HG02938 (cell line): ENCODE measurements at regions not wholly inside any gene's neighbourhood (a gene's known extent, or its start where the extent isn't known, plus 50 kb on each side); places are given as distances from the start of the nearest gene placed in this dataset.

Experiments
- ATAC-seq: cut with Tn5 transposase; IDR thresholded peaks from one replicate; pipeline ENCODE4 v1.9.1; 2021; ENCODE audit warnings: mild to moderate bottlenecking, moderate library complexity; ENCODE audit not compliant: unreplicated experiment

DNA sequence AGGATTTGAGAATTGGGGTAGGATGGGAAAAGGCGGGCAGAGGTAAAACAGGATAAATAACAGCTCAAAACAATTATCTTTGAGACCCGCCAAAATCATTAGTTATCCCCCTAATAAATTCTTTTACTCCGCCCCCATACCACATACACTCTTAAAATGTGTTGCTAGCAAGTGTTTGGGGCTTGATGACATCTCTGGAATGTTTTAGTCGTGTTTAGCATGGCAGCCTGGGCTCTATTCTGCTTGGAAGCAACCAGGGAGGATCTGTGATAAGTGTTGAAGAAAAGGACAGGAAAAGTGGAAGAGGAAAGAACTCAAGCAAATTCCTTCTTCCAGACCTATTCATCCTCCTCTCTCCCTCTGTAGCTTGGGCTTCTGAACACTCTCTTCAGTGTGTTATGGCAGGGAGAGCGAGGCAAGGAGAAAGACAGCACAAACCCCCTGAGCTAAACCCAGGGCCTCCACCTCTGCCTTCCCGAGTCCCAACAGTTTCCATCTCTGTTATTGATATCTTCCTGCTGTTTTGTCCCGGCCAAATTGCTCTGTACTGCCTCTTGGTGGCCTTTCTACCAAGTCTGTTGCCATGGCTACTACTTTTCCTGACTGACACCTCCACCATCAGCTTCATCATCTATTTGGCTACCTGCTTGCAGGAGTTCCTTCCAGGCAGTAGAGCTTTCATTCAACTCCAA is 135.8 kb downstream of the RPL22L1 start:
- no peak for ATAC-seq

DNA sequence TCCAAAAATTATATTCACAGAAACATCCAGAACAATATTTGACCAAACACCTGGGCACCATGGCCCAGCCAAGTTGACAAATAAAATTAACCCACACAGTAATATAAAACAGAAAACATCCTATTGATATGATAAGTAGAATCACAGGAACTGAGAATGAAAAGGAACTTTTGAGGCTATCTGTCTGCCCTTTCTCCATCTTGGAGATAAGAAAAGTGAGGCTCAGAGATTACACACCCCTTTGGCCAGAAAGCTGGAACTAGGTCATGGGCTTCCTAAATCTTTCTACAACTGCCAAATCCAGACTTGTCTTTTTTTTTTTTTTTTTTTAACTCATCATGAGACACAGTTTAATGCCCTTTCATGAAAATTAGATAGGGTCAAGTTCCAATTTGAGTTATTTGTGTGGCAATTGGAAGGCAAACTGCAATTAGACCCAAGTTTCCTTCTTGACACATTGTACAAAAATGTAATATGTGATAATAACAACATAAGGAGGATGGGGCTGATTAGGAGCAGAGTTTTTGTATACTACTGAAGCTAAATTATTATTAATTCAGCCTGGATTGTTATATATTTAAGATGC is 137.2 kb downstream of the RPL22L1 start:
- ATAC-seq: no peak

DNA sequence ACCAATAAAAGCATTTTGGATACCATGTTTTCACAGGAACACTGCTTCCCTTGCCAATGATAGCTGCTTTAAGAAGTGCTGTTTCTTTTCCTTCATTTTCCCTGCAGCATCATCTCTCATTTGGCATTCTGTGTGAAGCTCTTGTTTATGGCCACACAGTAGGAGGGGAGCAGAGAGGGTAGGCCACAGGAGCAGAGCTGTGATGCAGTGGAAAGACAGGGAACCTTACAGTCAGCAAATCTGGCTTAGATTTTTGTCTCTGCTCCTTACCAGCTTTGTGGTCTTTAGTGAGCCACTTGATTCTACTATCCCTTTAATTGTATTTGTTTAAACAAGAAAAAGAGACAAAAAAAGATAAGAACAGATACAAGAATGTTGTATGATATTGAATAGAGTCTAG is 138.7 kb downstream of the RPL22L1 start:
- ATAC-seq: no peak

DNA sequence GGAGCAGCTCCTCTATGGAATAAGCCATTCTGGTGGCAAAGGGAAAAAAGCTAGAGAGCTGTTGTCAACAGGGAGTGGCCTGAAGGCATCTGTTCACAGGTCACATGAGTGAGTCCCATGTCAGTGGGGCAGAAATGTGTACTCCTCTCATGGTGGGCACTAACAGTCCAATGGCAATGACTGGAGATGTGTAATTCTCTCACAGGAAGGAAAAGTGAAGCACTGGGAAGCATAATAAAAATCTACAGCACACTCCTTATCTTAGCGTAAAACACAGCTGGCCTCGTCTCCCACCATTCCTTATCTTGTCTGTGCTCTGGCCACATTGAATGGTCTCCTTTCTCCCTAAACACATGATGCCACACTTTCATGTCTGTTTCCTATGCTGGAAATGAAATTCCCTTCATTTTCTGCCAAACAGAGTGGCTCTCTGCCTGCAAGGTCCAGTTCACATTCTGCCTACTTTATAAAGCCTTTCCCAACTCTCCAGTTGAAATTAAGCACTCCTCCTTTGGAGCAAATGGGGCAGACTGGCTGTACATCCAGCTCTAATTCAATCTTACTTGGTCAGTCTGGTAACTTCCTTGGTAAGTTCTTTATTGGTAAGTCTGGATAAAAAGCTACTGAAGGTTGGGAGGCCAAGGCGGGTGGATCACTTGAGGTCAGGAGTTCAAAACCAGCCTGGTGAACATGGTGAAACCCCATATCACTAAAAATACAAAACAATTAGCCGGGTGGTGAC is 139.8 kb downstream of the RPL22L1 start:
- no peak for ATAC-seq

DNA sequence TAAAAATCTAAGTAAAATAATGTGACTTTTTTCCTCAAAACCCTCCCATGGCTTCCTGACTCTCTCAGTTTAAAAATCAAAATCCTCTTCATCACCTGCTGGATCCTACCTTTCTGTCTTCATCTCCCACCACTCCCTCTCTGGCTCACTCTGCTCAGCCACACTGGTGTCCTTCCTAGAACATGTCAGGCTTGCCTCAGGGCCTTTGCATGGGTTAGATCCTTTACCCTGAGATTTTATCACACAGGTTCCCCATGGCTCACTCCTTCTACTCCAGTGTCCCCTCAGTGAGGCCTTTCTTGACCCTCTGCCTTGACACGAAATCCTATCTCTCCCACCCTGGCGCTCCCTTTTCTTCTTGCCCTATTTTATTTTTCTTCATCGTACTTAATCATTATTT is 141.8 kb downstream of the RPL22L1 start:
- no peak for ATAC-seq

DNA sequence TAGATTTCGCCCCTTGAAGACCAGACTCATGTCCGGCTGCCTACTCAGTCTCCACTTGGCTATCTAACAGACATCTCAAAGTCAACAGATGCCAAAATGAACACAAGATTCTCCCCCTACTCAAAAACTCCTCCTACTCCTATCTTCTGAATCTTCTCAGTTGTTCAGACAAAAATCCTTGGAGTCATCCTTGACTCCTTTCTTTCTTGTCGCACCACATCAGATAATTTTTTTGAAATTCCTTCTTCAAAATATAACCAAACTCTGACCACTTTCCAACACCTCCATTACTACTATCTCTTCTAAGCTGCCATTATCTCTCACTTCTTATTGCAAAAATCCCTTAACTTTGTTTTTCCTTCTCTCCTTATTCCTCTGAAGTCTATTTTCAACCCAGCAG is 141.9 kb upstream of the SLC7A14 start:
- no peak for ATAC-seq

DNA sequence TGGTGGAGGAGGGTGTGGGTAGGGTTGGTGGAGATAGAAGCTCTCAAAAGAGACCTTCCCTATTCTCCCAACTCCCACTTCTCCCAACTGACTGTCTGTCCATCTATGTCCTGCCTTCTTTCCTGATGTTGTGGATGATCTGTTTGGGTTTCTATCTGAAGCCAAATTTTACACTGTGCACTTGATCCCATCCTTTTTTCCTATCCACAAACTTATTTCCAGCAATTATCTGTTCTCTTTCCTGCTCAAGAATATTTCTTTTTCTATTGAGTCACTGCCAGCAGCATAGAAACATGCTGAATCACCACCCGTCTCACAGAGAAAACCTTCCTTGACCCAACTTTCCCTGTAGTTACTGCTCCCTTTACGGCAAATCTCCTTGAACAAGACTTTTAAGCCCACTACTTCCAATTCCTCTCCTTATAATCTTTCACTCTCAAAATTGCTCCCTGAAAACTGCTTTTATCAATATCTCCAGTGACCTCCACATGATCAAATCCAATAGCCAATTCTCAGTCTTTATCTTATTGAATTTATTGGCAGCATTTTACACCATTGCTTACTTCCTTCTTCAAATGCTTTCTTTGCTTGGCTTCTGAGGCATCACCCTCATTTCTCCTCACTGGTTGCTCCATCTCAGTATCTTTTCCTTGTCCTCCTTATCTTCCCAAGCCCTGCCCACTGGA is 141.2 kb upstream of the SLC7A14 start:
- no peak for ATAC-seq

DNA sequence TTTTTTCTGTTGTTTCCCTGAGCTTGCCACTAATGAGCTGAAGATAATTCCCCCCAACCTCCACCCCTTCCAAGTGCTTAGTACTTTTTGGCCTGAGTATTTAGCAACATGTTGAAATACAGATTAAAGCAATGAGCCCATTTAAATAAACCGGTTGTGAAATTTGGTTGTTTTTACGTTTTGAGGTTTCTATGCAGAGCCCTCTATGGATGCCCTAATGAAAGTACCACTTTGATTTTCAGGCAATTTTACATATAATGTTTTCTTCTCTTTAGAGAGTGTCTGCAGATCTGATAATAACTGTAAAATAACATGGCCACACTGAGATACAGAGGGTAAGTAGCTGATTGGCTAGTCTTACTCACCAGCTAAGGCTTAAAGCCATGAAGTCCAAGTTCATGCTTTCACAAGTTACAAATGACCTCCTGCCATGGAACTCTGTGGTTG is 139.4 kb upstream of the SLC7A14 start:
- no peak for ATAC-seq

DNA sequence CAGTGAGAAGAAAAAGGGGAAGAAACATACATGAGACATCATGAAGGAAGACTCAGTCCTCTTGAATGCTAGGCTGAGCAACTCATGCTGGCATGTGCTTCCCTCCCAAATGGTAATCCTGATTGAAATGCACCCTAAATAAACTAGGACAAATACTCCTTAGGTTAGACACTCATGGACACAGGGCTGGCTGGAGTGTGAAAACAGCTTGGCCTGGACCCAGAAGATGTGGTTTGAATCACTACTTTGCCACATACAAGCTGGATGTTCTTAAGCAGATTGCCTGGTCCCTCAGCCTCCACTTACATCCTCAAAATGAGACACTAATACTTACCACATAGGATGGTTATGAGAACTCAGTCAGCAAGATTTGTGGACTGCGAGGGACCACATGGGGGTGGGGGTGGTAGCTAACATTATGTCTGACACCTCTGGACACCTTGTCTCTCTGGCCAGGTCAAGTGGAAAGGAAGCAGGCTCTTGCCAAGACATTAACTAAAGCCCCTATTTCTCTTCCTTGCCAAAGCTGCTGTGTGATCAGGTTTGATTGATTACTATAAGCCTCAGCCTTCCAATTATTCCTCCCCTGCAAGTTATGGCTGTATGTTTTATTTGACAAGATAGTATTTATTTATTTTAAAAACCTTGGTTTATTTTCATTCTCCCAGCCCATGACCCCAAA is 138.9 kb upstream of the SLC7A14 start:
- ATAC-seq: no peak

DNA sequence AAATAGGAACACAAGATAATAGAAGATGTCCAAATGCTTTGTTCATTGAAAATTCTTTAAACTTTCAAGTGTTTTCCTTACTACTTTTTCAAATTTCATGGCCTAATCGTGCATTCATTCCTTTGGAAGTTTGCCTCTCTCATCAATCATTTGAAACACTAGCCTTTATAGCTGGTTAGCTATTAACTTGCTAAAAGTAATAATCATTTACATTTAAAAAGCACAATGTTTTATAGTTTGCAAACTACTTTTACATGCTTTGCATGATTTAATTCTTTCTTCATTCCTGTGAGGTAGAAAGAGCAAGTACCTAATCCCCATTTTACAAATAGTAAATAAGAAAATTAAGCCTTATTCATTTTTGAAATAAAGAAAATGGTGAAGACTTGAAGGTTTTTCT is 137.4 kb upstream of the SLC7A14 start:
- no peak for ATAC-seq

DNA sequence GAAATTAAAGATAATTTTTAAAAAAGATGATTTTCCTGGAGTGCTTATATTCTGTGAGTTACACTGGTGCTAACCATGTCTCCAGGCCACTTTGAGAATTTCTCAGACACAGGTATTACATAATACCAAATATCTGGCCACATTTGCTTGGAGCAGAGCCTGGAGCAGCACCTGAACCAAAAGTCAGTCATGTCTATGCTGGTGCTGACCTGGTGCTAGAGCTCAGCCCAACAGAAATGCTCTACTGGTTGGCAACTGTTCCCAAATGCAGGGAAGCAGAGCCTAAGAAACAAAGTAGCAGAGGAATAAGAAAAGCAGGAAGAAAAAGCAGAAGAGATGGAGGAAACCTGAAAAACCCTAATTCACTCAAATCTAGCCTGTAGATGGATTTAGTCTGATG is 135.7 kb upstream of the SLC7A14 start:
- ATAC-seq: no peak

DNA sequence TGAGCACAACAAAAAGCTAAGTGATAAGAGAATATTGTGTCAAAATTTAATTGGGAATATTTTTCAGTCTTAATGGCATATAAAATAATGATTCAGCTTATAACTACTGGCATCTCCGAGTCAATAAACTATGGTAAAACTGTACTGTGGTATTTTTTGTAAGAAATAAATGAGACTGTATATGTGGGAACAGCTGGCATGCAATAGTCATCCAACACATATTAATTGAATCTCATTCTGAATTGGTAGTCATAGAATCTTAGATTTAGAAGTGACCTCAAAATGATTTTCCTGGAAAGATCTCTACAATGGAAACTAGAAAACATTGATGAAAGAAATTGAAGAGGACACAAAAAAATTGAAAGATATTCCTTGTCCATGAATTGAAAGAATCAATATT is 133.4 kb upstream of the SLC7A14 start:
- no peak for ATAC-seq

DNA sequence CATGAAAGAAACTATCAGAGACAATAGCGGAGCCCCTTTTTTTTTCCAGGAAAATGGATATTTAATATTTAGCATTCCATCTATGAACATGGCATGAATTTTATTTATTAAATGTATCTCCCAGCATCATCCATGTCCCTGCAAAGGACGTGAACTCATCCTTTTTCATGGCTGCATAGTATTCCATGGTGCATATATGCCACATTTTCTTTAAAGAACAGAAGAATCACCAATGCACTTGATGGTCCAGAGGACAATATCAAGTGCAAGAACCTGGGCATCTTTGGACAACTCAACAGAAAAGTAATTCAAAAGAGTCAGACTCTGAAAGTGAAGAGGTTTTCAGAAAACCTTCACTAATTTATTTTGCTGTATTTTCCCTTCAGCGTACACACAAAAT is 133.0 kb upstream of the SLC7A14 start:
- no peak for ATAC-seq

DNA sequence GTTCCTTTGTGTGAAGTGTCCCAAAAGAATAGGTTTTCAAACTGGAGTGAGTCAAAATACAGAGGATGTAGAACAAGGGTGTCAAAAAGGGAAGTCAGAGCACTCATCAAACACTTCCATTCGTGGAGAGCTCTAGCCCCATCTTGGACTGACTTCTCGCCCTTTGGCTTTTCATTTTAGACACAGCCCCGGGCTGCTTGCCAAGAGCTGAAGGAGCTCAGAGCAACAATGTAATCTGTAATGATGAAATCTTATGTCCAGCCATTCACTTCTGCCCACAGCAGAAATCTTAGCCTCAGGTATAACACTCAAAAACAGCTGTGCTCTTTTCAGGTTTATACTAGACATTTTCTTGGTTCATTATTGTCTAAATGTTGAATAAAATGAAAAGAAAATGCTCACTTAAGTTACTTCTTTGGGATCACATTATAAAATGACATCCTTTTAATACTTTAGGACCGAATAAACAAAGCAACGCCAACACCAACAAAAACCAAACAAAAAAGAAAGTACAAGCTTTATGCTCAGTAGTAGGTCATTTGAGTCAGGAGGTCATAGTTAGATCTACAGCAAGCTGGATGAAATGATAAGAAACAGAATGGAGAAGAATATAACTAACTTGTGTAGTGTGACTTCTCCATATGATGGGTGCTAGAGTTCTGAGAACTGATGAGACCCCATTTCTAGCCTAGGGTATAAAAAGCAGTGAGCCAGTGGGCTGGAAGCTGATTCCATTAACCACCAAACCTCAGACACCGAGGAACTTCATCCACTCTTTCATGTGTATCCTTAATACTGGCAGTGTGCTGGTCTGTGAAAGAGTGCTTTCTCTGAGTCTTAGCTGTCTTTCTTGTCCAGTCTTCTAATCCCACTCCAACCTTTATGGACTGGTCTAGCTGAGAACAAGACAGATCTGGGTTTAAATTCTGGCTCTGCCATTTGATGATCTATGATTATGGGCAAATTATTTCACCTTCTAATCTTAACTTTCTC is 131.8 kb upstream of the SLC7A14 start:
- ATAC-seq: no peak

DNA sequence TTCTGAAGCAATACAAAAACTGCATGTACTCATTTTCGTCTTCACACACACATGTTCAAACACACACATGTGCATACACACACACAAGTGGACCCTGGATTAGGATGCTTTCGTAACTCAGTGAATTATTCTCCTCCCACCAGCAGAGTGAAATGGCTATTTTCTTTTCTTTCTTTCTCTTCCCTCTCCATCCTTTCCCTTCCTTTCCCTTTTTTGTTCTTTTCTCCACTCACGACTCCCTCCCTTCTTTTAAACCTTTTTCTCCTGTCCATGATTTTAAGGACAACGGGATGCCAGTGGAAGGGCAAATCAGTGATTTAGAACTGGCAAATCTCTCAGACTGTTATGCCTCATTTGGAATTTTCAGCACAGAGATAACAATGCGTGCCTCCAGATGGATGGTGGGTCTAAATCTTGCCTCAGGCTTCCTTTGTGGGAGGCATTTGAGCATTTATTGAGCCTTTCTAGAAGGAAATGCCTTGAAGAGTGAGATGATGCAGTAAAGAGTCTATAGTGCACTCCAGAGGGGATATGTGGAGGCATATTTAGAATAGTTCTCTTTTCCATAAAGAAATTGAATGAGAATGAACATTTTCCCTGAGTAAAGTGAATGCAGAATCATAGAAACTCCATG is 130.4 kb upstream of the SLC7A14 start:
- ATAC-seq: no peak

DNA sequence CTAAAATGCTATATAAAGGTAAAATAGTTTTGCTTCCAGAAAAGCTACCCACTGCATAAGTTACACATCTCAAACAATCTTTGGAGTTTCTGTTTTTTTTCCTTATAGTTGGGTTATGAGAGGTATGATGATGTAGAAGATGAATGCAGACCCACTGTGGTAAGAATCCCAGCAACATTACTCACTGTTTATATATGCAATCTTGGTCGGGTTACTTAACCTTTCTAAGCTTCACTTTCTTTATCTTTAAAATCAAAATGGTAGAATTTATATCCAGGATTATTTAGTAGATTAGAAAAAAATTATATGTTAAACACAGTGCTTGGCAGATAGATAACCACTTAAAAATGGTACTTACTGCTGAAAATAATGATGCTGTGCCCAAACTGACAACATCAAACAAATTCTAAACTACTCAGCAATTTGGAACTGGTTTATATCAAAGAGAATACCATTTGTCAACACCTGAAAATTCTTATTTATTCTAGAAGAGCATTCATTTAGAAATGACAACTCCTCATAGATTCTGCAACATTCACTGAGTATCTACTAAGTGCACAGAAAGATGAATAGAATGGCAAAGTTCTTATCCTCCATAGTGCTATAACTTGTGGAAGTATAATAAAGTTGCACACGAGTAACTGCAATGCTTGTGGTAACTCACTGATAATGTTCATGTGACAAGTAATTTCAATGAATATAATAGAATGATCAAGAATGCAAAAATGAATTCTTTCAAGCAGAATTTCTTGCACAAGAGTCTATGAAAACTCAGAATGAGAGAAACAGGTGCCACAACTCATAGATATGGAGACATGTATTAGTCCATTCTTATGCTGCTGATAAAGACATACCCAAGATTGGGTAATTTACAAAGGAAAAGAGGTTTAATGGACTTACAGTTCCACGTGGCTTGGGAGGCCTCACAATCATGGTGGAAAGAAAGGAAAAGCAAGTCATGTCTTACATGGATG is 129.0 kb upstream of the SLC7A14 start:
- no peak for ATAC-seq

DNA sequence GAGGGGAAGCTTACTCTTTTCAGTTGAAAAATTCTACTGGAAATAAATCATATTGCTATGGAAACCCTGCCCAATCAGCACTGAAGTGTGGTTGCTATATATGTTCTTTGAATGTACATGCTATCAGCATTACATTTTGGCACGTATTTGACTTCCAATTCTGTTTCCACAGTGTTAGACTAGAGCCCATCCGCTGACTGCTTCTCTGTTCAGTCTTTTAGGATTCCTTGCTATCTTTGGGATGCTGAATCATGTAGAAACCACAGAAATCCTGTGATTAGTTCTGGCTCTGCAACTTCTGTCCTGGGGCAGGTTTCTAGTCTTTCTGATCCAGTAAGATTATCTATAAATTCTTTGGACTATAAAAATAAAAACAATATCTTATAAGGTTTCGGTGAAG is 128.2 kb upstream of the SLC7A14 start:
- ATAC-seq: no peak

DNA sequence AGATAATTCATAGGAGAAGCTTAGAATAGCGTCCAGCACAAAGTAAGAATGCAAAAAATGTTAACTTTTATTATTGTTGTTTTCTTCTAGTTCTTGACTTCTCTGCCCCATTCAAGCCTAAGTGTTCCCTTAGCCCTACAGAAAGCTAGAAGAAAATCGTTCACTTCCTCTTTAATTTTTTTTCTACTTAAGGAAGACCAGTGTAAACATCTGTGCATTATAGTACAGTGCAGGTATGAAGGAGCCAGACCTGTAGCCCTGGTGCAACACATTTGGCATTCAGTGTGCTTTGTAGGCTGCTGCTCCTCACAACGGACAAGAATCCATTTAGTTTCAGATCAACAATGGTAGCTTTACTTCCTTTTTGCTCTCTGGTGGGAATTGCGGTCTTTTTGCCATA is 127.8 kb upstream of the SLC7A14 start:
- no peak for ATAC-seq
